ENCODE measurements at regions not wholly inside any gene's neighbourhood (a gene's known extent, or its start where the extent isn't known, plus 50 kb on each side); places are given as distances from the start of the nearest gene placed in this dataset.

- DNase-seq (ENCODE audit: low spot score), result no peak
- in situ Hi-C loops (cut with MboI; ENCODE audit: low pct_unique_long_range_greater_than_20kb, low sequenced_read_pairs, unreplicated experiment), result no loop called here
- no peak for TF ChIP-seq CTCF (IDR thresholded peaks at IDR 0.05; ENCODE audit: extremely low read depth, insufficient read depth, missing control alignments)
Measured at GRCh38 chr3:193890016-193890897, 245.7 kb upstream of the HES1 start.

GRCh38 chr3:193894121-193894863 lies 241.7 kb upstream of the HES1 start:
- in situ Hi-C loops (cut with MboI; ENCODE audit: low pct_unique_long_range_greater_than_20kb, low sequenced_read_pairs, unreplicated experiment), result no loop called here
- DNase-seq (ENCODE audit: low spot score), result no peak
- TF ChIP-seq CTCF (IDR thresholded peaks at IDR 0.05; ENCODE audit: extremely low read depth, insufficient read depth, missing control alignments), result no peak

GRCh38 chr3:193895409-193895808 lies 240.5 kb upstream of the HES1 start:
- no peak for DNase-seq (ENCODE audit: low spot score)
- no peak for TF ChIP-seq CTCF (IDR thresholded peaks at IDR 0.05; ENCODE audit: extremely low read depth, insufficient read depth, missing control alignments)
- in situ Hi-C loops (cut with MboI; ENCODE audit: low pct_unique_long_range_greater_than_20kb, low sequenced_read_pairs, unreplicated experiment), result no loop called here

- in situ Hi-C loops (cut with MboI; ENCODE audit: low pct_unique_long_range_greater_than_20kb, low sequenced_read_pairs, unreplicated experiment), result no loop called here
- no peak for DNase-seq (ENCODE audit: low spot score)
- TF ChIP-seq CTCF (IDR thresholded peaks at IDR 0.05; ENCODE audit: extremely low read depth, insufficient read depth, missing control alignments), result no peak
Measured at GRCh38 chr3:193896419-193896818, 239.5 kb upstream of the HES1 start.

- TF ChIP-seq CTCF (IDR thresholded peaks at IDR 0.05; ENCODE audit: extremely low read depth, insufficient read depth, missing control alignments), result no peak
- in situ Hi-C loops (cut with MboI; ENCODE audit: low pct_unique_long_range_greater_than_20kb, low sequenced_read_pairs, unreplicated experiment), result no loop called here
- no peak for DNase-seq (ENCODE audit: low spot score)
Measured at GRCh38 chr3:193897288-193897687, 238.7 kb upstream of the HES1 start.

- in situ Hi-C loops (cut with MboI; ENCODE audit: low pct_unique_long_range_greater_than_20kb, low sequenced_read_pairs, unreplicated experiment), result no loop called here
- DNase-seq (ENCODE audit: low spot score), result no peak
- no peak for TF ChIP-seq CTCF (IDR thresholded peaks at IDR 0.05; ENCODE audit: extremely low read depth, insufficient read depth, missing control alignments)
Measured at GRCh38 chr3:193897731-193898180, 238.2 kb upstream of the HES1 start.

Data from GM13977 (cell line).